GM12878 (cell line): ENCODE measurements at regions not wholly inside any gene's neighbourhood (a gene's known extent, or its start where the extent isn't known, plus 50 kb on each side); places are given as distances from the start of the nearest gene placed in this dataset.

Experiments
- ATAC-seq: fragments of 200-7000 bp; cut with Tn5 transposase; 3 replicates; pipeline ENCODE4 v1.9.1; 2020; ENCODE audit warnings: mild to moderate bottlenecking, moderate library complexity
- BruUV-seq: library from RNA; stranded (reverse); fragments of 400-500 nt; replicated peaks from 2 replicates; lab custom pipeline; 2021; lab: Mats Ljungman, UMichigan
- CTCF ChIA-PET: fragments of 300-600 bp; sonication (Branson Sonifier 250); formaldehyde crosslinking; extraction: SDS; loops from one replicate; lab custom pipeline; 2021; ENCODE audit warnings: inconsistent platforms; lab: Yijun Ruan, JAX
- POLR2A ChIA-PET: fragments of 350-600 bp; formaldehyde crosslinking; extraction: SDS; loops from one replicate; lab custom pipeline; 2021; ENCODE audit warnings: inconsistent platforms; lab: Charles Lee
- RAD21 ChIA-PET: fragments of 300-600 bp; sonication (Branson Sonifier 250); formaldehyde crosslinking; loops from one replicate; lab custom pipeline; 2023; ENCODE audit warnings: antibody characterized with exemption; ENCODE audit not compliant: unreplicated experiment; lab: Charles Lee
- SMC1A ChIA-PET: fragments of 300-600 bp; sonication (Branson Sonifier 250); formaldehyde crosslinking; loops from one replicate; lab custom pipeline; 2023; ENCODE audit not compliant: unreplicated experiment, uncharacterized antibody; lab: Charles Lee
- DNase-seq: peaks from one replicate; pipeline ENCODE4 v3.0.0-alpha.2; 2011; ENCODE audit warnings: low read depth, low spot score
- FAIRE-seq: peaks from 3 replicates; lab custom pipeline; 2011; peaks lifted over from hg19 to GRCh38; lab: Jason Lieb, UNC
- H2AFZ ChIP-seq: 2 replicates; pipeline ENCODE4 v1.6.0; 2011; ENCODE audit warnings: low read depth, low read length, control low read depth; ENCODE audit not compliant: control insufficient read depth
- H3K27ac ChIP-seq: 2 replicates; pipeline ENCODE4 v1.5.1; 2011; ENCODE audit warnings: control low read depth; ENCODE audit not compliant: control insufficient read depth, insufficient read depth
- H3K27me3 ChIP-seq, 2 experiments: replicated peaks in 1 of 2; 2 replicates each; pipeline versions ENCODE4 v1.6.0 to v1.6.1; 2011; ENCODE audit warnings: low read length in 1 of 2; ENCODE audit not compliant: control insufficient read depth in 2 of 2, insufficient read depth in 2 of 2
- H3K36me3 ChIP-seq, 2 experiments: 2 replicates each; pipeline ENCODE4 v1.5.1; 2011; ENCODE audit warnings: low read length in 1 of 2; ENCODE audit not compliant: control insufficient read depth in 2 of 2, insufficient read depth in 2 of 2
- H3K4me1 ChIP-seq: 2 replicates; pipeline ENCODE4 v1.6.1; 2011; ENCODE audit warnings: mild to moderate bottlenecking, low read length, moderate library complexity, mixed read lengths; ENCODE audit not compliant: control insufficient read depth, insufficient read depth
- H3K4me2 ChIP-seq: 2 replicates; pipeline ENCODE4 v1.6.0; 2011; ENCODE audit warnings: control low read depth; ENCODE audit not compliant: control insufficient read depth, insufficient read depth
- H3K4me3 ChIP-seq: fragments of 200-600 bp; sonication (generic); 2 replicates; pipeline ENCODE4 v1.5.1; 2016
- H3K79me2 ChIP-seq: 2 replicates; pipeline ENCODE4 v1.6.0; 2011; ENCODE audit warnings: low read length; ENCODE audit not compliant: control insufficient read depth, insufficient read depth
- H3K9ac ChIP-seq: 2 replicates; pipeline ENCODE4 v1.8.0; 2011; ENCODE audit warnings: low read length, control low read depth, mixed read lengths; ENCODE audit not compliant: control insufficient read depth, insufficient read depth
- H3K9me3 ChIP-seq: replicated peaks from 3 replicates; pipeline ENCODE4 v1.5.1; 2011; ENCODE audit warnings: mild to moderate bottlenecking, low read length; ENCODE audit not compliant: control insufficient read depth, insufficient read depth
- H4K20me1 ChIP-seq: 2 replicates; pipeline ENCODE4 v1.6.0; 2011; ENCODE audit not compliant: control insufficient read depth, insufficient read depth
- BCL11A ChIP-seq: IDR thresholded peaks from 2 replicates; pipeline ENCODE4 v1.6.1; 2011; ENCODE audit warnings: low read depth, low read length
- BRCA1 ChIP-seq: IDR thresholded peaks from 2 replicates; pipeline ENCODE4 v1.6.1; 2011; ENCODE audit warnings: low read depth, low read length, improper control_type of control experiment
- CHD1 ChIP-seq: IDR thresholded peaks from 2 replicates; pipeline ENCODE4 v1.6.1; 2012; ENCODE audit warnings: low read depth, low read length, improper control_type of control experiment
- CHD2 ChIP-seq: IDR thresholded peaks from 2 replicates; pipeline ENCODE4 v1.6.1; 2011; ENCODE audit warnings: low read depth, low read length, improper control_type of control experiment, borderline replicate concordance
- ESRRA ChIP-seq: IDR thresholded peaks from 2 replicates; pipeline ENCODE4 v1.6.1; 2012; ENCODE audit warnings: mild to moderate bottlenecking, low read length, improper control_type of control experiment
- IKZF1 ChIP-seq: fragments of 450-650 bp; conservative IDR thresholded peaks from 2 replicates; pipeline ENCODE4 v1.6.1; 2017; ENCODE audit warnings: antibody characterized with exemption, mild to moderate bottlenecking
- IKZF2 ChIP-seq, 2 experiments: fragments of 450-650 bp; IDR thresholded peaks; 2 replicates each; pipeline ENCODE4 v1.6.1; 2017; ENCODE audit warnings: mild to moderate bottlenecking in 2 of 2, moderate library complexity in 2 of 2
- MEF2B ChIP-seq: fragments of 450-650 bp; IDR thresholded peaks from 2 replicates; pipeline ENCODE4 v1.6.1; 2018; ENCODE audit warnings: mild to moderate bottlenecking, moderate library complexity; ENCODE audit not compliant: partially characterized antibody, poor library complexity, severe bottlenecking
- NFXL1 ChIP-seq: fragments of 450-650 bp; IDR thresholded peaks from 2 replicates; pipeline ENCODE4 v1.6.1; 2017; ENCODE audit warnings: antibody characterized with exemption, mild to moderate bottlenecking, borderline replicate concordance
- PML ChIP-seq: IDR thresholded peaks from 2 replicates; pipeline ENCODE4 v1.6.1; 2012; ENCODE audit warnings: low read length, inconsistent platforms
- RAD21 ChIP-seq: IDR thresholded peaks from 2 replicates; pipeline ENCODE4 v1.6.1; 2011; ENCODE audit warnings: mild to moderate bottlenecking, low read depth, low read length, moderate library complexity; ENCODE audit not compliant: insufficient read depth
- SUZ12 ChIP-seq: fragments of 200-600 bp; sonication (generic); IDR thresholded peaks from one replicate; pipeline ENCODE4 v1.6.1; 2018; ENCODE audit warnings: antibody characterized with exemption, mild to moderate bottlenecking; ENCODE audit not compliant: unreplicated experiment
- ZZZ3 ChIP-seq: IDR thresholded peaks from 2 replicates; pipeline ENCODE4 v1.6.1; 2011; ENCODE audit warnings: low read depth; ENCODE audit not compliant: control insufficient read depth, insufficient read length
- whole genome bisulfite sequencing: methylation state at CpG from one replicate; pipeline ENCODE4 v1.1.6; 2016; ENCODE audit warnings: low lambda C conversion rate; ENCODE audit not compliant: insufficient replicate concordance, insufficient coverage; ENCODE audit errors: missing lambda C conversion rate; 5-methylcytosine and 5-hydroxymethylcytosine counted together
- in situ Hi-C: fragments of 300-500 bp; cut with MboI; formaldehyde crosslinking; loops from 9 replicates; pipeline ENCODE4 v1.14.3; 2018; ENCODE audit warnings: mixed read lengths
- intact Hi-C: fragments of 100-400 bp; cut with micrococcal nuclease; formaldehyde crosslinking; loops from one replicate; pipeline ENCODE4 v1.14.2; 2022; ENCODE audit not compliant: unreplicated experiment
- TF ChIP-seq, protein P1 (sequence below): fragments of 450-650 bp; IDR thresholded peaks from 2 replicates; pipeline ENCODE4 v1.6.1; 2017; ENCODE audit warnings: antibody characterized with exemption, mild to moderate bottlenecking, moderate library complexity
- TF ChIP-seq, protein P2 (sequence below): fragments of 450-650 bp; IDR thresholded peaks from 2 replicates; pipeline ENCODE4 v1.6.1; 2016; ENCODE audit warnings: mild to moderate bottlenecking, moderate library complexity, borderline replicate concordance

DNA sequence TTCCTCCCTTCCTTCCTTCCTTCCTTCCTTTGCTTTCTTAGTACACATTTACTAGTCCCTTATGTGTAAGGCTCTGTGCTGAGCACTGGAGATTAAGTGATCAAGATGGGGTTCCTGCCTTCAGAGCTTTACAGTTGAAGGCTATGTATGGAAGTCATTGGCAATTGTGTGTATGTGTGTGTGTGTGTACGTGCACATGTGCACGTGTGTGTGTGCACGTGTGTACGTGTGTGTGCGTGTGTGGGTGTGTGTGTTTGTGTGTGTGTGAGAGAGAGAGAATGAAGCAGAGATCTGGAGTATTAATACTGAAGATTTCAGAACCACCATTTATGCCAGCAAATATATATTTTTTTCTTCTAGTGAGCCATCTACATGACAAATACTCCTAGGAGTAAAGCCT, 184.9 kb upstream of the NFIB start:
- no peak overlapping the region for H3K4me2 ChIP-seq
- no peak overlapping the region for H3K27ac ChIP-seq
- RAD21 ChIA-PET = no interaction called here
- H2AFZ ChIP-seq = no peak overlapping the region
- no peak overlapping the region for H3K4me3 ChIP-seq
- SMC1A ChIA-PET = interaction anchor here (1.7 kb wide), 1 partner anchor 268 kb away, joined by 5 read pairs; no protein-coding TSS in a partner anchor
- no peaks in the 10 kb centered on the region for H3K36me3 ChIP-seq
- no peaks in the 10 kb centered on the region for H3K79me2 ChIP-seq
- H4K20me1 ChIP-seq = no peaks in the 10 kb centered on the region
- H3K9me3 ChIP-seq = no peaks in the 10 kb centered on the region
- BruUV-seq = no TSS peak
- TF ChIP-seq ESRRA (no peak), RAD21 (no peak), IKZF2 (IDR thresholded peaks at IDR 0.05) (no peak), NFXL1 (no peak), IKZF1 (no peak), ZZZ3 (no peak), CHD2 (no peak), PML (no peak), MEF2B (no peak), BCL11A (no peak), SUZ12 (no peak), BRCA1 (no peak), CHD1 (no peak)
- TF ChIP-seq, protein P1, sequence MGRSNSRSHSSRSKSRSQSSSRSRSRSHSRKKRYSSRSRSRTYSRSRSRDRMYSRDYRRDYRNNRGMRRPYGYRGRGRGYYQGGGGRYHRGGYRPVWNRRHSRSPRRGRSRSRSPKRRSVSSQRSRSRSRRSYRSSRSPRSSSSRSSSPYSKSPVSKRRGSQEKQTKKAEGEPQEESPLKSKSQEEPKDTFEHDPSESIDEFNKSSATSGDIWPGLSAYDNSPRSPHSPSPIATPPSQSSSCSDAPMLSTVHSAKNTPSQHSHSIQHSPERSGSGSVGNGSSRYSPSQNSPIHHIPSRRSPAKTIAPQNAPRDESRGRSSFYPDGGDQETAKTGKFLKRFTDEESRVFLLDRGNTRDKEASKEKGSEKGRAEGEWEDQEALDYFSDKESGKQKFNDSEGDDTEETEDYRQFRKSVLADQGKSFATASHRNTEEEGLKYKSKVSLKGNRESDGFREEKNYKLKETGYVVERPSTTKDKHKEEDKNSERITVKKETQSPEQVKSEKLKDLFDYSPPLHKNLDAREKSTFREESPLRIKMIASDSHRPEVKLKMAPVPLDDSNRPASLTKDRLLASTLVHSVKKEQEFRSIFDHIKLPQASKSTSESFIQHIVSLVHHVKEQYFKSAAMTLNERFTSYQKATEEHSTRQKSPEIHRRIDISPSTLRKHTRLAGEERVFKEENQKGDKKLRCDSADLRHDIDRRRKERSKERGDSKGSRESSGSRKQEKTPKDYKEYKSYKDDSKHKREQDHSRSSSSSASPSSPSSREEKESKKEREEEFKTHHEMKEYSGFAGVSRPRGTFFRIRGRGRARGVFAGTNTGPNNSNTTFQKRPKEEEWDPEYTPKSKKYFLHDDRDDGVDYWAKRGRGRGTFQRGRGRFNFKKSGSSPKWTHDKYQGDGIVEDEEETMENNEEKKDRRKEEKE = no peak
- TF ChIP-seq, protein P2, sequence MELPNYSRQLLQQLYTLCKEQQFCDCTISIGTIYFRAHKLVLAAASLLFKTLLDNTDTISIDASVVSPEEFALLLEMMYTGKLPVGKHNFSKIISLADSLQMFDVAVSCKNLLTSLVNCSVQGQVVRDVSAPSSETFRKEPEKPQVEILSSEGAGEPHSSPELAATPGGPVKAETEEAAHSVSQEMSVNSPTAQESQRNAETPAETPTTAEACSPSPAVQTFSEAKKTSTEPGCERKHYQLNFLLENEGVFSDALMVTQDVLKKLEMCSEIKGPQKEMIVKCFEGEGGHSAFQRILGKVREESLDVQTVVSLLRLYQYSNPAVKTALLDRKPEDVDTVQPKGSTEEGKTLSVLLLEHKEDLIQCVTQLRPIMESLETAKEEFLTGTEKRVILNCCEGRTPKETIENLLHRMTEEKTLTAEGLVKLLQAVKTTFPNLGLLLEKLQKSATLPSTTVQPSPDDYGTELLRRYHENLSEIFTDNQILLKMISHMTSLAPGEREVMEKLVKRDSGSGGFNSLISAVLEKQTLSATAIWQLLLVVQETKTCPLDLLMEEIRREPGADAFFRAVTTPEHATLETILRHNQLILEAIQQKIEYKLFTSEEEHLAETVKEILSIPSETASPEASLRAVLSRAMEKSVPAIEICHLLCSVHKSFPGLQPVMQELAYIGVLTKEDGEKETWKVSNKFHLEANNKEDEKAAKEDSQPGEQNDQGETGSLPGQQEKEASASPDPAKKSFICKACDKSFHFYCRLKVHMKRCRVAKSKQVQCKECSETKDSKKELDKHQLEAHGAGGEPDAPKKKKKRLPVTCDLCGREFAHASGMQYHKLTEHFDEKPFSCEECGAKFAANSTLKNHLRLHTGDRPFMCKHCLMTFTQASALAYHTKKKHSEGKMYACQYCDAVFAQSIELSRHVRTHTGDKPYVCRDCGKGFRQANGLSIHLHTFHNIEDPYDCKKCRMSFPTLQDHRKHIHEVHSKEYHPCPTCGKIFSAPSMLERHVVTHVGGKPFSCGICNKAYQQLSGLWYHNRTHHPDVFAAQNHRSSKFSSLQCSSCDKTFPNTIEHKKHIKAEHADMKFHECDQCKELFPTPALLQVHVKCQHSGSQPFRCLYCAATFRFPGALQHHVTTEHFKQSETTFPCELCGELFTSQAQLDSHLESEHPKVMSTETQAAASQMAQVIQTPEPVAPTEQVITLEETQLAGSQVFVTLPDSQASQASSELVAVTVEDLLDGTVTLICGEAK = no peak
- TF ChIP-seq, all 136 proteins: peak for 0
- WGBS = 34% methylated on average over 5 of the region's 5 CpGs
- ATAC-seq (no peak), FAIRE-seq (no peak), DNase-seq (no peak)
- ChIA-PET CTCF (interaction anchor here (1.6 kb wide), 1 partner anchor 68 kb away, joined by 3 read pairs; no protein-coding TSS in a partner anchor), POLR2A (no interaction called here)
- intact Hi-C loops (no loop called here), in situ Hi-C loops (no loop called here)
- Histone ChIP-seq H3K27me3 (no peaks in the 10 kb centered on the region; a peak in 1 of 4 replicates), H3K9ac (no peak overlapping the region), H3K4me1 (no peaks in the 10 kb centered on the region)
